Suppressor macrophage (primary cell): ENCODE measurements at regions not wholly inside any gene's neighbourhood (a gene's known extent, or its start where the extent isn't known, plus 50 kb on each side); places are given as distances from the start of the nearest gene placed in this dataset.
"Not testable (repeated sequence)": the region's sequence is repeated elsewhere in the genome, so short reads cannot be mapped to it uniquely, and the experiment has no call there.

Source experiments
- DNase-seq, 4 experiments: peaks; one replicate each; pipeline ENCODE4 v3.0.0-alpha.2; 2020 to 2022

GRCh38 chr18:38695559-38696280 lies 1130.1 kb upstream of the CELF4 start:
- no peak for DNase-seq

GRCh38 chr18:38693104-38693503 lies 1127.5 kb upstream of the CELF4 start:
- no peak for DNase-seq

GRCh38 chr18:38690626-38691025 lies 1125.0 kb upstream of the CELF4 start:
- DNase-seq = no peak

- DNase-seq = no peak
Observed at GRCh38 chr18:38688416-38688815, 1122.8 kb upstream of the CELF4 start.

GRCh38 chr18:38670486-38670885 lies 1104.9 kb upstream of the CELF4 start:
- no peak for DNase-seq

GRCh38 chr18:38664929-38665328 lies 1099.3 kb upstream of the CELF4 start:
- DNase-seq = no peak

GRCh38 chr18:38663682-38664081 lies 1098.1 kb upstream of the CELF4 start:
- DNase-seq = no peak

GRCh38 chr18:38663270-38663669 lies 1097.7 kb upstream of the CELF4 start:
- no peak for DNase-seq

- DNase-seq = no peak
Observed at GRCh38 chr18:38654946-38655345, 1089.3 kb upstream of the CELF4 start.

- DNase-seq = no peak
Observed at GRCh38 chr18:38651736-38652135, 1086.1 kb upstream of the CELF4 start.

GRCh38 chr18:38648179-38648578 lies 1082.6 kb upstream of the CELF4 start:
- no peak for DNase-seq

- no peak for DNase-seq
Observed at GRCh38 chr18:38646296-38646695, 1080.7 kb upstream of the CELF4 start.

- no peak for DNase-seq
Observed at GRCh38 chr18:38644875-38645641, 1079.5 kb upstream of the CELF4 start.

GRCh38 chr18:38642711-38643110 lies 1077.1 kb upstream of the CELF4 start:
- DNase-seq = no peak

- DNase-seq = not testable (repeated sequence)
Observed at GRCh38 chr18:38639700-38640099, 1074.1 kb upstream of the CELF4 start.

- DNase-seq = no peak
Observed at GRCh38 chr18:38635709-38636430, 1070.3 kb upstream of the CELF4 start.

GRCh38 chr18:38634117-38634516 lies 1068.5 kb upstream of the CELF4 start:
- DNase-seq = no peak

GRCh38 chr18:38633333-38633732 lies 1067.7 kb upstream of the CELF4 start:
- no peak for DNase-seq

GRCh38 chr18:38619129-38619528 lies 1053.5 kb upstream of the CELF4 start:
- DNase-seq = no peak

GRCh38 chr18:38616306-38616705 lies 1050.7 kb upstream of the CELF4 start:
- no peak for DNase-seq

- no peak for DNase-seq
Observed at GRCh38 chr18:38612904-38613303, 1047.3 kb upstream of the CELF4 start.

GRCh38 chr18:38611036-38611964 lies 1045.7 kb upstream of the CELF4 start:
- no peak for DNase-seq
